ENCODE measurements at regions not wholly inside any gene's neighbourhood (a gene's known extent, or its start where the extent isn't known, plus 50 kb on each side); places are given as distances from the start of the nearest gene placed in this dataset.
"Not testable (repeated sequence)": the region's sequence is repeated elsewhere in the genome, so short reads cannot be mapped to it uniquely, and the experiment has no call there.

DNA sequence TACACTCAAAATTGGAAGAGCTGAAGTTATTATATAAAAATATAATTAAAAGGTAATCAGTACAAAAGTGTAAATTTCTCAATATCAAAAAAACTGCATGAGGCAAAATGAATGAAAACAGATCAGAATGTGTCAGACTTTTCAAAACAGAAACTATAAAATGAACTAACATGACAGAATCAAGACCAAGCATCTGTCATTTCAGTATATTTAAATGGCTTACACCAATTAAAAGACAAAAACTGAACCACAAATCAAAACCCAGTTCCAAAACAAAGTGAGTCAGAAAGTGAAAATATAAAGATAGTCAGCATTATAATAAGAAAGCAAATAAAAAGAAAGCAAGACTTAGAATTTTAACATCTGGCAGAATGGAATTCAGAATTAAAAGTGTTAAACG is 289.7 kb downstream of the UBE3D start:
- DNase-seq (ENCODE audit: extremely low spot score, insufficient read length, low read depth) (no peak), FAIRE-seq (no peak)

DNA sequence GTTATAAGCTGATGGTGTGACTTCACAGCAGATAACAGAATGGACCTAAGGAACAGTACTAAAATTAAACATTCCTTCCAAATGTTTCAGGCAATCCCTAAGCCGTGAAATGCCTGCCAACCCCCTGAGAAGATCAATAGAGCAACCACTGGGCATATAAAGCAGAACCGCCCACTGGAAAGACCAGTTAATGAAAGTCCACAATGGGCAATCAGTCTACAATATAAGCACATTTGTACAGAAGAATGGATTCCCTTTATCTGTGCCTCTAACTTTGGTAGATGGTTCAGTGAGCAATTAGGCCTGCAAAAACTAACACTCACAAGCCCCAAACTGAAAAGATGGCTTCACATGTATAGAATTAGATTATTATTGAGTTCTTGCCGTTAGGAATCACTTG is 286.6 kb downstream of the UBE3D start:
- FAIRE-seq (no peak), DNase-seq (ENCODE audit: extremely low spot score, insufficient read length, low read depth) (no peak)

- FAIRE-seq: no peak
- no peak for DNase-seq (ENCODE audit: extremely low spot score, insufficient read length, low read depth)
These were observed 285.3 kb downstream of the UBE3D start for GRCh38 chr6:82780334-82780733.

DNA sequence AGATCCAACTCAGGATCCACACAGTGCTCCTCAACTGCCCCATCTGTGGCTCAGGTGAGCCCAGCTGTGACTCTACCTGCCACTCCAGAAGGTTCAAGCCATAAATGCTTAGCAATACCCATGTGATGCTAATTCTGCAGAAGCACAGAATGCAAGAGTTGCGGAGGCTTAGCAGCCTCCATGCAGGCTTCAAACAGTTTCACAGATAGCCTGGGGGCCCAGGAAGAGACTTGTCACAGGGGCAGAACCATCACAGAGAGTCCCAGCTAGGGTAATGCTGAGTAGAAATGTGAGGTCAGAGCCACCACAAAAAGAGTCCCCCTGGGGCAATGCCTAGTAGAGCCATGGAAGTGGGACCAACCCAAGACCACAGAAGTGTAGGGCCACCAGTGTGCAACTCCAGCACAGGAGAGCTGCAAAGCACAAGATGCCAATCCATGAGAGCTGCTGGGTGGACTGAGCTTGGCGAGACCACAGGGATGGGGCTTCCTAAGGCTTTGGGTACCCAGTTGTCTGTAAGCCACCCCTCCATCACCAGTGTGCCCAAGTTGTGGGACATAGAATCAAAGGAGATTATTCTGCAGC is 283.9 kb downstream of the UBE3D start:
- no peak for FAIRE-seq

GRCh38 chr6:82783587-82784236 is 281.9 kb downstream of the UBE3D start:
- DNase-seq (ENCODE audit: extremely low spot score, insufficient read length, low read depth) (no peak), FAIRE-seq (no peak)

More for the DNA sequence above, 283.9 kb downstream of the UBE3D start:
- no peak for DNase-seq (ENCODE audit: extremely low spot score, insufficient read length, low read depth)

DNA sequence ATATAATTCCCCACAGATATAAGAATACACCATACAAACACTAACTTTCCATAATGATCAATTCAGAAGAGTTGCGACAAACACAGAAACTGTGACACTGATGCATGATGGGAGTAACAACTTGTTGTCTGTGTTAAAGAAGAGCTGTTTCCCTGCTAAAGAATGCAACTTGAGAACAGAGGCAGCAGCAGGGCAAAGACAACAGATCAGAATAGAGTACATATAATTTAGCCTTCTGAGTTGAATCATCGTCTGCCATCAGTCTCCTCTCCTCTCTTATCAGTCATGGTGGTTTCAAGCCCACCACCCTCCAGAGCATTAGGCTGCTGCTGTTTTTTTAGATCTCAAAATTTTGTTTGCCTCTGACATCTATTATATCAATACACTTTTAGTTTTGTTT is 280.4 kb downstream of the UBE3D start:
- no peak for FAIRE-seq
- no peak for DNase-seq (ENCODE audit: extremely low spot score, insufficient read length, low read depth)

DNA sequence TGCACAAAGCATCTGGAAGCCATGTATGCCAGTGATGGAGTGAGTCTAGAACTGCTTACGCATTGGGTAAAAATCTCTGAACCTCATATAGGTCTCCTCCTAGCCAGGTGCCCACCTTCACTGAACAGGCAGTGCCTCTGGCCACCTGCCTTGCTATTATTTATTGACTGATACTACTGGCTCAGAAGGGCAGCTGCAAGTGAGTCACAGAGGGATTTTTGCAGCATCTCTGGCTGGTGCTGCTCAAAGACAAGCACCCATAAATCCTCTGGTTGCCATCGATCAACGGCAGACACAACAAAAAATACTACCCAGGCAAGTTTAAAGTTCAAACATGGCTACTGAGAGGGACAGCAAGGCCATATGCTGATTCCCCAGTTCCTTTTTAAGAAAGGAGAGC is 279.4 kb downstream of the UBE3D start:
- FAIRE-seq: no peak
- no peak for DNase-seq (ENCODE audit: extremely low spot score, insufficient read length, low read depth)

GRCh38 chr6:82795940-82796339 is 269.7 kb downstream of the UBE3D start:
- FAIRE-seq (no peak), DNase-seq (ENCODE audit: extremely low spot score, insufficient read length, low read depth) (no peak)

DNA sequence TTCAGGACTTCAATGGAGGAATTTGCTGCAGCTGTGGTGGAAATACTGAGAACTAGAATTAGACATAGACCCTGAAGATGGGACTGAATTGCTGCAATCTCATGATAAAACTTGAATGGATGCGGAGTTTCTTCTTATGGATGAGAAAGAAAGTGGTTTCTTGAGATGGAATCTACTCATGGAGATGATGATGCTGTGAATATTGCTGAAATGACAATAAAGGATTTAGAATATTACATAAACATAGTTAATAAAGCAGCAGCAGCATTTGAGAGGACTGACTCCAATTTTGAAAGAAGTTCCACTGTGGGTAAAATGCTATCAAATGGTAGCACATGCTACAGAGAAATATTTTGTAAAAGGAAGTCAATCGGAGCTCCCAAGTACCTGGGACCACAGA is 264.6 kb downstream of the UBE3D start:
- no peak for DNase-seq (ENCODE audit: extremely low spot score, insufficient read length, low read depth)
- FAIRE-seq: no peak

GRCh38 chr6:82816243-82816642 is 249.4 kb downstream of the UBE3D start:
- not testable (repeated sequence) for FAIRE-seq; DNase-seq (ENCODE audit: extremely low spot score, insufficient read length, low read depth)

GRCh38 chr6:82818727-82819126 is 246.9 kb downstream of the UBE3D start:
- no peak for FAIRE-seq
- DNase-seq (ENCODE audit: extremely low spot score, insufficient read length, low read depth): no peak

DNA sequence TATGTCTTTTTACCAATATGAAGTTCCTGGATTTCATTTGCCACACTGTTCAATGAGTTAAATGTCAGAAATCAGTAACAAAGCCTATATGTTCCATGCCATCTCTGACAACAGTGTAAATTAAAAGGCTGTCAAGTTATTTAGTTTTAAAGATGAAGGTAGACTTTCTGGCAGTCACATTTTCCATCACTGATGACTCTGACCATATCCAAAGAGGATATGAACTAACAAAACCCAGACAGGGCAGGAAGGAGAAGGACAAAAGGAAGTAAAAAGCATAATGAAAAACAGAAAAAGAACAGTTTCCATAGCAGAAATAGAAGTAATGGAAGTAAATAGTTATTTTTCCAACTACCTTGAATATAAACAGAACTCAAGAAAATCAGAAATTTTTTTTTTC is 242.3 kb downstream of the UBE3D start:
- DNase-seq (ENCODE audit: extremely low spot score, insufficient read length, low read depth): no peak
- FAIRE-seq: no peak

- DNase-seq (ENCODE audit: extremely low spot score, insufficient read length, low read depth): no peak
These were observed 232.8 kb downstream of the UBE3D start for GRCh38 chr6:82832811-82833210.

DNA sequence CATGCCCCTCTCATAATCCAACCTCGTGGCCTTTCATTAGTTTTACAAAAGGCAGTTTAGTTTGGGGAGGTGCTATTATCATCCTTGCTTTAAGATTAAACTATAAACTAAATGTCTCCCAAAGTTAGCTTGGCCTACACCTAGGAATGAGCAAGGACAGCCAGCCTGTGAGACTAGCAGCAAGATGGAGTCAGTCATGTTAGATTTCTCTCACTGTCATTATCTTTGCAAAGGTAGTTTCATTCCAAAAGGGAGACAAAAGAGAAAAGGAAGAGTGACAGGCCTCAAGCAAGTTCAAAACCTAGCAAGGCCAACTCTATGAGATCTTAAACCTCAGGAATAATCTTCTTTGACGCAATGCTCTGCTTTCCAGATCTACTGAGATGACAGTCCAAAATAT is 232.2 kb downstream of the UBE3D start:
- FAIRE-seq: no peak
- DNase-seq (ENCODE audit: extremely low spot score, insufficient read length, low read depth): no peak

More at GRCh38 chr6:82832811-82833210, 232.8 kb downstream of the UBE3D start:
- FAIRE-seq: no peak

GRCh38 chr6:82836022-82836575 is 229.5 kb downstream of the UBE3D start:
- FAIRE-seq: no peak
- DNase-seq (ENCODE audit: extremely low spot score, insufficient read length, low read depth): no peak

- DNase-seq (ENCODE audit: extremely low spot score, insufficient read length, low read depth): no peak
- FAIRE-seq: no peak
These were observed 225.1 kb downstream of the UBE3D start for GRCh38 chr6:82840571-82840970.

GRCh38 chr6:82841309-82841708 is 224.3 kb downstream of the UBE3D start:
- no peak for FAIRE-seq
- no peak for DNase-seq (ENCODE audit: extremely low spot score, insufficient read length, low read depth)

Data from GM18507 (cell line).